H1 (cell line): ENCODE measurements at regions not wholly inside any gene's neighbourhood (a gene's known extent, or its start where the extent isn't known, plus 50 kb on each side); places are given as distances from the start of the nearest gene placed in this dataset.

Experiments
- CTCF ChIA-PET: fragments of 300-600 bp; sonication (Branson Sonifier 250); formaldehyde crosslinking; loops from one replicate; lab custom pipeline; 2021; ENCODE audit not compliant: partially characterized antibody; lab: Charles Lee
- POLR2A ChIA-PET: fragments of 300-600 bp; sonication (Branson Sonifier 250); formaldehyde crosslinking; loops from one replicate; lab custom pipeline; 2021; ENCODE audit warnings: inconsistent platforms; ENCODE audit not compliant: partially characterized antibody; lab: Charles Lee
- DNase-seq, 2 experiments: peaks; one replicate each; pipeline versions ENCODE4 v3.0.0 to v3.0.0-alpha.2; 2010 to 2022; ENCODE audit warnings: low spot score in 2 of 2, low read depth in 1 of 2, mixed read lengths in 1 of 2
- FAIRE-seq: peaks from 2 replicates; lab custom pipeline; 2011; peaks lifted over from hg19 to GRCh38; lab: Jason Lieb, UNC
- H2AFZ ChIP-seq: 2 replicates; pipeline ENCODE4 v1.8.1; 2012; ENCODE audit warnings: low read length, inconsistent platforms
- H2AK5ac ChIP-seq: 2 replicates; pipeline ENCODE4 v1.6.1; 2013; ENCODE audit warnings: low read depth, low read length
- H2BK120ac ChIP-seq: replicated peaks from 2 replicates; pipeline ENCODE3; 2013; ENCODE audit warnings: low read depth, low read length, inconsistent platforms
- H2BK12ac ChIP-seq: 2 replicates; pipeline ENCODE4 v1.6.1; 2013; ENCODE audit warnings: low read depth, low read length
- H2BK15ac ChIP-seq: 2 replicates; pipeline ENCODE4 v1.6.1; 2013; ENCODE audit warnings: low read length
- H2BK20ac ChIP-seq: 2 replicates; pipeline ENCODE4 v1.6.1; 2013; ENCODE audit warnings: low read length
- H2BK5ac ChIP-seq: 2 replicates; pipeline ENCODE4 v1.6.1; 2013; ENCODE audit warnings: low read depth, low read length
- H3K14ac ChIP-seq: 2 replicates; pipeline ENCODE4 v1.6.1; 2013; ENCODE audit warnings: inconsistent platforms; ENCODE audit not compliant: insufficient read length
- H3K18ac ChIP-seq: 2 replicates; pipeline ENCODE4 v1.6.1; 2013; ENCODE audit warnings: low read length; ENCODE audit errors: extremely low read depth
- H3K23ac ChIP-seq: 2 replicates; pipeline ENCODE4 v1.6.1; 2013; ENCODE audit warnings: inconsistent platforms; ENCODE audit not compliant: insufficient read length
- H3K23me2 ChIP-seq: 2 replicates; pipeline ENCODE4 v1.6.1; 2013; ENCODE audit warnings: low read depth, low read length
- H3K27ac ChIP-seq: 2 replicates; pipeline ENCODE4 v1.6.1; 2011; ENCODE audit warnings: low read depth, low read length, inconsistent platforms
- H3K27me3 ChIP-seq, 4 experiments: replicated peaks in 1 of 4; 1 replicate in 1 of 4; 2 replicates in 3 of 4; pipeline versions ENCODE4 v1.6.1 to v1.8.1; 2011 to 2013; ENCODE audit warnings: low read length in 3 of 4, mild to moderate bottlenecking in 3 of 4, inconsistent platforms in 2 of 4, mixed read lengths in 2 of 4, moderate library complexity in 1 of 4; ENCODE audit not compliant: control insufficient read depth in 3 of 4, insufficient read depth in 3 of 4; ENCODE audit errors: extremely low read depth in 1 of 4
- H3K36me3 ChIP-seq, 4 experiments: 2 replicates each; pipeline versions ENCODE4 v1.6.1 to v1.8.1; 2011 to 2013; ENCODE audit warnings: mild to moderate bottlenecking in 4 of 4, low read length in 3 of 4, moderate library complexity in 2 of 4, control low read depth in 1 of 4, inconsistent platforms in 1 of 4; ENCODE audit not compliant: insufficient read depth in 4 of 4, control insufficient read depth in 2 of 4
- H3K4ac ChIP-seq: replicated peaks from 2 replicates; pipeline ENCODE3; 2013; ENCODE audit warnings: low read length, low read depth, mixed read lengths, inconsistent platforms; ENCODE audit not compliant: insufficient read length
- H3K4me1 ChIP-seq, 4 experiments: replicated peaks in 1 of 4; 1 replicate in 1 of 4; 2 replicates in 3 of 4; pipeline versions ENCODE4 v1.6.1 to v1.8.1; 2011 to 2013; ENCODE audit warnings: low read length in 3 of 4, inconsistent platforms in 2 of 4, mixed read lengths in 1 of 4; ENCODE audit not compliant: insufficient read depth in 4 of 4, control insufficient read depth in 3 of 4
- H3K4me2 ChIP-seq, 2 experiments: 2 replicates each; pipeline versions ENCODE4 v1.6.1 to v1.8.1; 2011 to 2013; ENCODE audit warnings: low read depth in 2 of 2, low read length in 2 of 2, control low read depth in 1 of 2, inconsistent platforms in 1 of 2, mild to moderate bottlenecking in 1 of 2; ENCODE audit not compliant: insufficient read depth in 1 of 2
- H3K4me3 ChIP-seq, 4 experiments: fragments of 200-600, 300-600 bp in 1 of 4; sonication (generic), shearing (Covaris generic), sonication (Bioruptor Twin) in 1 of 4; 2 replicates each; pipeline versions ENCODE4 v1.5.1 to v1.8.1; 2011 to 2016; ENCODE audit warnings: low read length in 4 of 4, low read depth in 3 of 4, control low read depth in 2 of 4, inconsistent platforms in 2 of 4, mild to moderate bottlenecking in 2 of 4, mixed read lengths in 1 of 4, moderate library complexity in 1 of 4; ENCODE audit not compliant: insufficient read depth in 2 of 4; ENCODE audit errors: extremely low read depth in 1 of 4
- H3K56ac ChIP-seq: replicated peaks from 2 replicates; pipeline ENCODE3; 2013; ENCODE audit warnings: low read depth, mild to moderate bottlenecking, mixed read lengths, low read length, inconsistent platforms; ENCODE audit not compliant: insufficient read length
- H3K79me1 ChIP-seq: 2 replicates; pipeline ENCODE4 v1.6.1; 2013; ENCODE audit warnings: low read depth, low read length, control low read depth
- H3K79me2 ChIP-seq, 2 experiments: 2 replicates each; pipeline versions ENCODE4 v1.6.1 to v1.8.1; 2012 to 2013; ENCODE audit warnings: low read length in 2 of 2, mild to moderate bottlenecking in 2 of 2, inconsistent platforms in 1 of 2; ENCODE audit not compliant: insufficient read depth in 2 of 2, control insufficient read depth in 1 of 2
- H3K9ac ChIP-seq, 4 experiments: replicated peaks in 1 of 4; 1 replicate in 1 of 4; 2 replicates in 3 of 4; pipeline versions ENCODE4 v1.6.1 to v1.8.1; 2011 to 2013; ENCODE audit warnings: low read depth in 3 of 4, low read length in 3 of 4, control low read depth in 2 of 4, mild to moderate bottlenecking in 2 of 4, moderate library complexity in 2 of 4, inconsistent platforms in 1 of 4; ENCODE audit errors: extremely low read depth in 1 of 4
- H3K9me3 ChIP-seq, 2 experiments: 2 replicates each; pipeline versions ENCODE4 v1.6.1 to v1.8.1; 2012 to 2013; ENCODE audit warnings: mild to moderate bottlenecking in 2 of 2, moderate library complexity in 2 of 2, control low read depth in 1 of 2, inconsistent platforms in 1 of 2, low read depth in 1 of 2, low read length in 1 of 2, mixed read lengths in 1 of 2; ENCODE audit not compliant: insufficient read depth in 2 of 2
- H4K20me1 ChIP-seq, 2 experiments: replicated peaks in 1 of 2; 2 replicates each; pipeline versions ENCODE3 to v1.8.1; 2011 to 2013; ENCODE audit warnings: inconsistent platforms in 2 of 2, low read length in 2 of 2, mild to moderate bottlenecking in 1 of 2; ENCODE audit not compliant: insufficient read depth in 2 of 2, control insufficient read depth in 1 of 2
- H4K5ac ChIP-seq: 2 replicates; pipeline ENCODE4 v1.6.1; 2013; ENCODE audit warnings: low read length, low read depth, mixed read lengths, inconsistent platforms; ENCODE audit not compliant: insufficient read length
- H4K8ac ChIP-seq: 2 replicates; pipeline ENCODE4 v1.8.0; 2013; ENCODE audit warnings: mild to moderate bottlenecking, moderate library complexity, low read length, inconsistent platforms; ENCODE audit not compliant: insufficient read depth; ENCODE audit errors: extremely low read depth
- H4K91ac ChIP-seq: replicated peaks from 2 replicates; pipeline ENCODE3; 2013; ENCODE audit warnings: low read length, mixed read lengths, inconsistent platforms; ENCODE audit not compliant: insufficient read length
- BRCA1 ChIP-seq: IDR thresholded peaks from 2 replicates; pipeline ENCODE4 v1.6.1; 2012; ENCODE audit warnings: low read depth, low read length, improper control_type of control experiment
- CEBPB ChIP-seq: IDR thresholded peaks from 2 replicates; pipeline ENCODE4 v1.6.1; 2012; ENCODE audit warnings: low read depth, low read length
- CREB1 ChIP-seq: IDR thresholded peaks from 2 replicates; pipeline ENCODE4 v1.6.1; 2012; ENCODE audit warnings: inconsistent platforms
- KDM5A ChIP-seq: fragments of 200-600 bp; IDR thresholded peaks from 2 replicates; pipeline ENCODE4 v1.7.1; 2012; ENCODE audit warnings: mild to moderate bottlenecking, low read length, inconsistent platforms, mixed read lengths
- SIN3A ChIP-seq, 2 experiments: IDR thresholded peaks in 1 of 2; conservative IDR thresholded peaks in 1 of 2; 2 replicates each; pipeline ENCODE4 v1.6.1; 2011 to 2012; ENCODE audit warnings: low read length in 2 of 2, improper control_type of control experiment in 1 of 2, low read depth in 1 of 2, mild to moderate bottlenecking in 1 of 2
- SP4 ChIP-seq: IDR thresholded peaks from 2 replicates; pipeline ENCODE4 v1.6.1; 2012; ENCODE audit warnings: low read length, inconsistent platforms
- TBP ChIP-seq: IDR thresholded peaks from 2 replicates; pipeline ENCODE4 v1.6.1; 2011; ENCODE audit warnings: low read depth, low read length, improper control_type of control experiment
- WGBS, 2 experiments: shearing (Covaris generic) in 1 of 2; methylation state at CpG; one replicate each; pipeline versions ENCODE4 v1.1.6 to v1.1.7; 2013 to 2015; ENCODE audit warnings: low lambda C conversion rate in 2 of 2, mixed read lengths in 2 of 2, inconsistent platforms in 1 of 2, low coverage in 1 of 2, missing lambda C conversion rate in 1 of 2; ENCODE audit not compliant: insufficient replicate concordance in 2 of 2, insufficient coverage in 1 of 2, insufficient read length in 1 of 2; ENCODE audit errors: extremely low coverage in 1 of 2, missing lambda C conversion rate in 1 of 2; 5-methylcytosine and 5-hydroxymethylcytosine counted together
- TF ChIP-seq, protein P1 (sequence below), 3 experiments: IDR thresholded peaks; 1 replicate in 2 of 3; 2 replicates in 1 of 3; pipeline versions ENCODE4 v1.5.1 to v1.6.1; 2011; ENCODE audit warnings: low read length in 3 of 3, mild to moderate bottlenecking in 3 of 3, inconsistent platforms in 2 of 3, low read depth in 1 of 3, moderate library complexity in 1 of 3; ENCODE audit not compliant: insufficient read depth in 1 of 3; ENCODE audit errors: control extremely low read depth in 1 of 3
- TF ChIP-seq, protein P2 (sequence below): IDR thresholded peaks from 2 replicates; pipeline ENCODE4 v1.6.1; 2012; ENCODE audit warnings: inconsistent platforms

DNA sequence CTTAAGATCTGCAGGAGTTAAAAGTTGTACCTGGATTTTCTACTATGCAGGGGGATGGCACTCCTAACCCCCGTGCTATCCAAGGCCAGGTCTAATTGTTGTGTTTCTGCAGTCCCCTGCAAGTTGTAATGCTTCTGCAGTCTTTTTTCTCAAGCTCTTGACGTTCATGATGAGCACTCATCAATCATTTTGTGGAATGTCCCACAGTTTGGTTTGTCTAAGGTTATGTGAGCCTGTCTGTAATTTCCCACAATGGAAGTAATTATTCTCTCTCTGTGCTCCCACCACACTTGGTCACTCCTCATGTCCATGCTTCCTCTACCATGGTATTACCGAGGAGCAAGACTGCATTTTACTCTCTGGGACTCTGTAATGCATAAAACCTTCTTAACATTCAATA is 107.6 kb upstream of the SSTR4 start:
- H2BK5ac ChIP-seq, result no peak overlapping the region
- no peaks in the 10 kb centered on the region for H3K79me1 ChIP-seq
- H3K9ac ChIP-seq, result no peak overlapping the region
- H4K20me1 ChIP-seq, result no peaks in the 10 kb centered on the region
- H4K8ac ChIP-seq, result no peak overlapping the region
- WGBS, 2 experiments, result 90% methylated on average over 3 of the region's 3 CpGs; no CpG with 5 or more reads in 1 of the 2 experiments
- no peak overlapping the region for H2BK120ac ChIP-seq
- no peak overlapping the region for H3K23ac ChIP-seq
- H3K14ac ChIP-seq, result no peak overlapping the region
- no peak overlapping the region for H2BK12ac ChIP-seq
- FAIRE-seq (no peak), DNase-seq (no peak)
- no peaks in the 10 kb centered on the region for H3K36me3 ChIP-seq
- H3K56ac ChIP-seq, result no peak overlapping the region
- no peak overlapping the region for H2AFZ ChIP-seq
- no peaks in the 10 kb centered on the region for H3K9me3 ChIP-seq
- H3K4me3 ChIP-seq, result no peak overlapping the region
- H3K18ac ChIP-seq, result no peak overlapping the region
- H3K4ac ChIP-seq, result no peak overlapping the region
- no peaks in the 10 kb centered on the region for H3K4me1 ChIP-seq
- no peak overlapping the region for H2AK5ac ChIP-seq
- H2BK20ac ChIP-seq, result no peak overlapping the region
- no peak overlapping the region for H4K5ac ChIP-seq
- no peak overlapping the region for H3K27ac ChIP-seq
- H3K23me2 ChIP-seq, result no peaks in the 10 kb centered on the region
- no peaks in the 10 kb centered on the region for H3K79me2 ChIP-seq
- H2BK15ac ChIP-seq, result no peak overlapping the region
- H4K91ac ChIP-seq, result no peak overlapping the region
- TF ChIP-seq, protein P1, sequence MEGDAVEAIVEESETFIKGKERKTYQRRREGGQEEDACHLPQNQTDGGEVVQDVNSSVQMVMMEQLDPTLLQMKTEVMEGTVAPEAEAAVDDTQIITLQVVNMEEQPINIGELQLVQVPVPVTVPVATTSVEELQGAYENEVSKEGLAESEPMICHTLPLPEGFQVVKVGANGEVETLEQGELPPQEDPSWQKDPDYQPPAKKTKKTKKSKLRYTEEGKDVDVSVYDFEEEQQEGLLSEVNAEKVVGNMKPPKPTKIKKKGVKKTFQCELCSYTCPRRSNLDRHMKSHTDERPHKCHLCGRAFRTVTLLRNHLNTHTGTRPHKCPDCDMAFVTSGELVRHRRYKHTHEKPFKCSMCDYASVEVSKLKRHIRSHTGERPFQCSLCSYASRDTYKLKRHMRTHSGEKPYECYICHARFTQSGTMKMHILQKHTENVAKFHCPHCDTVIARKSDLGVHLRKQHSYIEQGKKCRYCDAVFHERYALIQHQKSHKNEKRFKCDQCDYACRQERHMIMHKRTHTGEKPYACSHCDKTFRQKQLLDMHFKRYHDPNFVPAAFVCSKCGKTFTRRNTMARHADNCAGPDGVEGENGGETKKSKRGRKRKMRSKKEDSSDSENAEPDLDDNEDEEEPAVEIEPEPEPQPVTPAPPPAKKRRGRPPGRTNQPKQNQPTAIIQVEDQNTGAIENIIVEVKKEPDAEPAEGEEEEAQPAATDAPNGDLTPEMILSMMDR (IDR thresholded peaks at IDR 0.05; ENCODE audit: control extremely low read depth in 1 of 3, insufficient read depth in 1 of 3, low read depth in 1 of 3, low read length in 3 of 3), result no peak
- TF ChIP-seq SIN3A (conservative IDR thresholded peaks at IDR 0.05 in 1 of 2, IDR thresholded peaks at IDR 0.05 in 1 of 2; ENCODE audit: low read depth in 1 of 2, low read length in 2 of 2) (no peak), BRCA1 (no peak), SP4 (no peak), CREB1 (no peak), KDM5A (no peak), TBP (no peak), CEBPB (no peak)
- TF ChIP-seq, protein P2, sequence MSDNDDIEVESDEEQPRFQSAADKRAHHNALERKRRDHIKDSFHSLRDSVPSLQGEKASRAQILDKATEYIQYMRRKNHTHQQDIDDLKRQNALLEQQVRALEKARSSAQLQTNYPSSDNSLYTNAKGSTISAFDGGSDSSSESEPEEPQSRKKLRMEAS, result no peak
- CTCF ChIA-PET, result no interaction called here
- no peaks in the 10 kb centered on the region for H3K27me3 ChIP-seq
- POLR2A ChIA-PET, result no interaction called here
- no peak overlapping the region for H3K4me2 ChIP-seq
